ENCODE measurements at regions not wholly inside any gene's neighbourhood (a gene's known extent, or its start where the extent isn't known, plus 50 kb on each side); places are given as distances from the start of the nearest gene placed in this dataset.

DNA sequence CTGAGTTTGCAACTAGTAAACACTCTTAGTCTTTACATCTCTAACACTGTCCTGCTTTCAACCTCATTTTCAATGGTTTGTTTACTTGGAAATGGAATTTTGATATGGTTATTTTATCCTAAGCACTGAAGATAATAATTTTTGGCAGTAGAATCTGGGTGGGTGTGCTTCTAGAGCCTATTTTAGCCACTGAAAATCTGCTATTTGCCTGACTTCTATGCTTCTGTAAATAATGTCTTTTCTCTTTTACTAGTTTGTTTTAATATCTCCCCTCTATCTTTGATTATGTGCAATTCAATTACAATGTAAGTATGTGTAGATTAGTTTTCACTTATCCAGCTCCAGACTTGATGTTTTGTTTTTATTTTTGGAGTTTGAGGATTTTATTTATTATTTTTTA is 197.5 kb downstream of the TUSC1 start:
- TF ChIP-seq POLR2AphosphoS5 (IDR thresholded peaks at IDR 0.05) (no peak), POLR2A (IDR thresholded peaks at IDR 0.05) (no peak), EP300 (IDR thresholded peaks at IDR 0.05; ENCODE audit: low read depth) (no peak)
- TF ChIP-seq, protein P1, sequence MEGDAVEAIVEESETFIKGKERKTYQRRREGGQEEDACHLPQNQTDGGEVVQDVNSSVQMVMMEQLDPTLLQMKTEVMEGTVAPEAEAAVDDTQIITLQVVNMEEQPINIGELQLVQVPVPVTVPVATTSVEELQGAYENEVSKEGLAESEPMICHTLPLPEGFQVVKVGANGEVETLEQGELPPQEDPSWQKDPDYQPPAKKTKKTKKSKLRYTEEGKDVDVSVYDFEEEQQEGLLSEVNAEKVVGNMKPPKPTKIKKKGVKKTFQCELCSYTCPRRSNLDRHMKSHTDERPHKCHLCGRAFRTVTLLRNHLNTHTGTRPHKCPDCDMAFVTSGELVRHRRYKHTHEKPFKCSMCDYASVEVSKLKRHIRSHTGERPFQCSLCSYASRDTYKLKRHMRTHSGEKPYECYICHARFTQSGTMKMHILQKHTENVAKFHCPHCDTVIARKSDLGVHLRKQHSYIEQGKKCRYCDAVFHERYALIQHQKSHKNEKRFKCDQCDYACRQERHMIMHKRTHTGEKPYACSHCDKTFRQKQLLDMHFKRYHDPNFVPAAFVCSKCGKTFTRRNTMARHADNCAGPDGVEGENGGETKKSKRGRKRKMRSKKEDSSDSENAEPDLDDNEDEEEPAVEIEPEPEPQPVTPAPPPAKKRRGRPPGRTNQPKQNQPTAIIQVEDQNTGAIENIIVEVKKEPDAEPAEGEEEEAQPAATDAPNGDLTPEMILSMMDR (IDR thresholded peaks at IDR 0.05) = no peak

All from transverse colon (tissue), 4 donors.